Skin epidermis (tissue), 12 donors: ENCODE measurements at regions not wholly inside any gene's neighbourhood (a gene's known extent, or its start where the extent isn't known, plus 50 kb on each side); places are given as distances from the start of the nearest gene placed in this dataset.
"Not testable (repeated sequence)": the region's sequence is repeated elsewhere in the genome, so short reads cannot be mapped to it uniquely, and the experiment has no call there.

Source experiments
- H3K27ac ChIP-seq, 21 experiments: fragments of 200-600 bp; sonication (generic) in 11 of 21; one replicate each; pipeline ENCODE4 v1.5.0; 2020; ENCODE audit warnings: mild to moderate bottlenecking in 3 of 21, inconsistent platforms in 2 of 21, moderate library complexity in 2 of 21
- H3K4me3 ChIP-seq, 7 experiments: fragments of 200-600 bp; sonication (generic) in 2 of 7; one replicate each; pipeline ENCODE4 v1.5.0; 2020; ENCODE audit warnings: inconsistent platforms in 2 of 7, mild to moderate bottlenecking in 2 of 7, moderate library complexity in 1 of 7

- H3K4me3 ChIP-seq: no peak overlapping the region
- H3K27ac ChIP-seq: no peak overlapping the region
Observed at GRCh38 chr4:132596186-132596585, 552.9 kb upstream of the PCDH10 start.

- Histone ChIP-seq H3K27ac (no peak overlapping the region), H3K4me3 (no peak overlapping the region)
Observed at GRCh38 chr4:132605551-132605950, 543.5 kb upstream of the PCDH10 start.

GRCh38 chr4:132614682-132615081 lies 534.4 kb upstream of the PCDH10 start:
- no peak overlapping the region for H3K27ac ChIP-seq
- H3K4me3 ChIP-seq: no peak overlapping the region

GRCh38 chr4:132619968-132620367 lies 529.1 kb upstream of the PCDH10 start:
- Histone ChIP-seq H3K4me3 (no peak overlapping the region), H3K27ac (no peak overlapping the region)

DNA sequence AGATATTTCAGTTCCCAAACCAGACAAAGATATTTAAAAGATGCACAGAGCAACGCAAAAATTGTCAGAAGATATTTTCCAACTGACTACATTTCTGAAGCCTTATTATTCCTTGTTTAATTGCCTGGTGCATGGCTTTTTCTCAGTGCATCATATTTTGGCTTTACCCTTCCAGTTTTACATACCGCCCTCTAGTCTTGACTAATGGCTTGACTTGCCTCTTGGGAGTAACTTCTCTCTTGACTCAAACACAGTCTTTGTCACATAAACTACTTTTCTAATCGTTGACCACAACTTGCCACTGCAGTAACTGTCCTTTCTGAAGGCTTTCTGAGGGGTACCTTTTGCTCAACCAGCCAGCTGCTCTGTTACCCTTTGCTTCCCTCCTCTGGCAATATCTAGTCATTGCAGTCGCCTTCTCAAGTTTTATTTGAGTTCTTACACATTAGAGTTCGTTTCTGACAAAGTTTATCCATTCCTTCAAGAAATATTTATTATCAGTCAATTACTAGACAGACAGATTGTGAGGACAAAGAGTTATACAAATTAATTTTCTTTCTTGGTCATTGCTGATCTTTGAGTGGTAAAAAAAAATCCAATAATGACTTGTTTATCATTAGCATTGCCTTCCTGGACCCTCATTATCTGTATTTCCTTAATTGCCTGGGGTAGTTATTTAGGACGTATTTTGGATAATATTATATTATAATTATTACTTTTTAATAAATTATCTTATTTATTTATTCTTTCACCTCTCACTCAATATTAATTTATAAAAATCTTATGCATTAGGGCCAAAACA lies 506.9 kb upstream of the PCDH10 start:
- Histone ChIP-seq H3K4me3 (no peak overlapping the region), H3K27ac (no peak overlapping the region)

DNA sequence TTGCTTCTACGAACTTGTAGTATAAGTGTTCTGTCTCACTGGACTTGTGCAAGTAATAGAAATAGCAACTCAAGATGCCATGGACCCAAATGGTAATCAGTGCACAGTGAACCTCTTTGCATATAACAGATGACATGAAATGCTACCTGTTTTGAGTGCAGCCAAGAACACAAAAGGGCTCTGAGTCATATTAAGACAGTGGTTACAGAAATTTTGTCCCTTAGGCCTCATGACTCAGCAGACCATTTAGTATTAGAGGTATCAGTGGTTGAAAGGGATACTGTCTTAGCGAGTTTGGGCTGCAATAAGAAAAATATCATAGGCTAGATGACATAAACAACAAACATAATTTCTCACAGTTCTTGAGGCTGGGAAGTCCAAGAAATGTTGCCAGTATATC lies 502.9 kb upstream of the PCDH10 start:
- H3K27ac ChIP-seq: no peak overlapping the region
- no peak overlapping the region for H3K4me3 ChIP-seq

DNA sequence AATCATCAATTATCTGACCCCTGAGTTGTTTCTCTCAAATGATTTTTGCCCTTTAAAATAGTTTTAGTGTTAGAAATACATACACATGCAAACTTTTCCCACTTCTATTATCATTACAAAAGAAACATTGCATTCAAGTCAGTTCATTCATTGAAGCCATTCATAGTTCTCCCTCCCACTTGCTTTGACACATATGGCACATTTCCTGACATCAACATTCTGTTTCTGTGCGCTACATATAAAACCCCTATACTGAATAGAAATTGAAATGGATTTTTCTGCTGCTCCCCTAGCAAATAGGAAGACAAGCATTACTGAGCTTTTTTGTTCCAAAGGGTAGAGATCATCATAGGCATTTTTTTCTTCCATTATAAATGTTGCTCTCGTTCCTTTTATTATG lies 497.9 kb upstream of the PCDH10 start:
- Histone ChIP-seq H3K27ac (no peak overlapping the region), H3K4me3 (no peak overlapping the region)

DNA sequence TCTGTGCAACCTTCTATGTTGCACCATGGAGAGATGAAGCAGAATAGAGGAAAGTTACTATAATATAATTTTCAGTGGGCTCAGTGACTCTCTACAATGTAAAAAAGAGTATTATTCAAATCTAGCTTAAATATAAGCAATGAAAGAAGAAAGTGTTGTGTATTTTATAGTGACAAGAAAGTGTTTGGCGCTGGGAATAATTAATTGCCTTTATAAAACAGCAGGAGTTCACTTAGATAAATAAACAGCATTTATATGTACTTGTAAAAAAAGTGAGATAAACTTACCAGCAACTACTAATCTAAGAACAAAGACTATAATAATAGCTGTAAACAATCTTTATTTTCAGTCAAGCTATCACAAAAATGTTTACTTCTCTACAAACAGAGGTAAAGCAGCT lies 488.9 kb upstream of the PCDH10 start:
- no peak overlapping the region for H3K4me3 ChIP-seq
- no peak overlapping the region for H3K27ac ChIP-seq

GRCh38 chr4:132662456-132662855 lies 486.6 kb upstream of the PCDH10 start:
- Histone ChIP-seq H3K27ac (no peak overlapping the region), H3K4me3 (no peak overlapping the region)

- Histone ChIP-seq H3K27ac (no peak overlapping the region), H3K4me3 (no peak overlapping the region)
Observed at GRCh38 chr4:132669786-132670185, 479.3 kb upstream of the PCDH10 start.

GRCh38 chr4:132670557-132670956 lies 478.5 kb upstream of the PCDH10 start:
- Histone ChIP-seq H3K4me3 (no peak overlapping the region), H3K27ac (no peak overlapping the region)

DNA sequence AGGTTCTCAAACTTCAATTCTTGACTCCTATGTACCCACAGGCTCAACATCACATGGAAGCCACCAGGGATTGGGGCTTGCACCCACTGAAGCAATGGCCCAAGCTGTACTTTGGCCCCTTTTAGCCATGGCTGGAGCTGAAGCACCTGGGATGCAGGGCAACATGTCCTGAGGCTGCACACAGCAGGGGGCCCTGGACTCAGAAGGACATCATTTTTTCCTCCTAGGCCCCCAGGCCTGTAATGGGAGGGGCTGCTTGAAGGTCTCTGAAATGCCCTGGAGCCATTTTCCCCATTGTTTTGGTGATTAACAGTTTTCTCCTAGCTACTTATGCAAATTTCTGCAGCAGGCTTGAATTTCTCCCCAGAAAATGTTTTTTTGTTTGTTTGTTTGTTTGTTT lies 465.1 kb upstream of the PCDH10 start:
- no peak overlapping the region for H3K4me3 ChIP-seq
- H3K27ac ChIP-seq: no peak overlapping the region

DNA sequence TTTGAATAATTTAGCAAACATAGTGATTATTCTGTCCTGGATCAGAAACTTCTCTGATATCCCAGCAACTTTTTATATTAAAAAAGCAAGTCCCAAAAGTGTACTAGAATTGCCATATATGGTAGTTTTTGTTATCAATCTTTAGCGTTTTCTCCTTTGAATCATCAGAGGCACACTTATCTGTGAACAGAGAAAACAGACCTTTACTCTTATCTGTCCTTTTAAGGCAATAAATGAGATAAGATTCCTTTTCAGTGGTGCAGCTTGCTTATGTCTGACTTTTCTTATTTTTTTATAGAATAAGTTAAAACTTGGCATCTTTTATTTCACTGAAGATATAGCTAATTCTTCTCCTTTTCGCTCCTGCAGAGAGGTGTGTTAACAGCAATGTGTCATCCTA lies 458.1 kb upstream of the PCDH10 start:
- Histone ChIP-seq H3K4me3 (no peak overlapping the region), H3K27ac (no peak overlapping the region)

GRCh38 chr4:132691668-132692067 lies 457.4 kb upstream of the PCDH10 start:
- H3K27ac ChIP-seq: no peak overlapping the region
- no peak overlapping the region for H3K4me3 ChIP-seq

GRCh38 chr4:132694775-132695174 lies 454.3 kb upstream of the PCDH10 start:
- H3K4me3 ChIP-seq: no peak overlapping the region
- H3K27ac ChIP-seq: no peak overlapping the region

DNA sequence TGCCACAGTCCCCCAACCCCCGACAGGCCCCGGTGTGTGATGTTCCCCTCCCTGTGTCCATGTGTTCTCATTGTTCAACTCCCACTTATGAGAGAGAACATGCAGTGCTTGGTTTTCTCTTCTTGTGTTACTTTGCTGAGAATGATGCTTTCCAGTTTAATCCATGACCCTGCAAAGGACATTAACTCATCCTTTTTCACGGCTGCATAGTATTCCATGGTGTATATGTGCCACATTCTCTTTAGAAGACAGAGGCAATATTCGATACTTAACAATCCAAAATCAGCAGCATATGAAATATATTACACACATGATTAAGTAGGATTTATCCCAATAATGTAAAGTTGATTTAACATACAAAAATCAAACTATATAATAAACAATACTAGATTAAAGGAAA lies 451.6 kb upstream of the PCDH10 start:
- not testable (repeated sequence) for H3K27ac ChIP-seq, H3K4me3 ChIP-seq

- H3K27ac ChIP-seq: no peak overlapping the region
- H3K4me3 ChIP-seq: no peak overlapping the region
Observed at GRCh38 chr4:132707955-132708354, 441.1 kb upstream of the PCDH10 start.

- Histone ChIP-seq H3K4me3 (no peak overlapping the region), H3K27ac (no peak overlapping the region)
Observed at GRCh38 chr4:132709056-132709455, 440.0 kb upstream of the PCDH10 start.

GRCh38 chr4:132710971-132711370 lies 438.1 kb upstream of the PCDH10 start:
- Histone ChIP-seq H3K4me3 (no peak overlapping the region), H3K27ac (no peak overlapping the region)

GRCh38 chr4:132737344-132737743 lies 411.8 kb upstream of the PCDH10 start:
- no peak overlapping the region for H3K4me3 ChIP-seq

GRCh38 chr4:132759199-132759780 lies 389.8 kb upstream of the PCDH10 start:
- Histone ChIP-seq H3K27ac (no peak overlapping the region), H3K4me3 (no peak overlapping the region)

More at GRCh38 chr4:132737344-132737743, 411.8 kb upstream of the PCDH10 start:
- no peak overlapping the region for H3K27ac ChIP-seq

DNA sequence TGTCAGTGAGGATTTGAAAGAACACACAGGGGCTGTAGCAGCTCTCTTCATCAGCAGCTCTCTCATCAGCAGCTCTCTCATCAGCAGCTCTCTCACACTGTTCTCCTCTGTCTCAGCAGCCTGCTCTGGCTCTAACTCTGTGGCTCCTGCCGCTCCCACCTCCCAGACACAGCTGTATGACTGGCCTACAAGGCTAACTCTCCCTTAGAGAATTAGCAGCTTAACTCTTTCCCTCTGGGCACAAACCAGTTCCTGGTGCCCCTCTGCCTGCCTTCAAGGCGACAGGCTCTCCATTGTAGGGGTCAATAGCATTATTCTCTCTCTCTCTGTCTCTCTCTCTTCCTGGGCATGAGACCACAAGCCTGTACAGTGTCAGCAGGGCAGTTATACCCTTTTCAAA lies 385.6 kb upstream of the PCDH10 start:
- Histone ChIP-seq H3K27ac (no peak overlapping the region), H3K4me3 (no peak overlapping the region)
